ENCODE measurements at regions not wholly inside any gene's neighbourhood (a gene's known extent, or its start where the extent isn't known, plus 50 kb on each side); places are given as distances from the start of the nearest gene placed in this dataset.
"Not testable (repeated sequence)": the region's sequence is repeated elsewhere in the genome, so short reads cannot be mapped to it uniquely, and the experiment has no call there.

GRCh38 chr2:12456293-12457106, 260.2 kb upstream of the TRIB2 start:
- Histone ChIP-seq H3K9me3 (ENCODE audit: control insufficient read depth in 2 of 2, insufficient read depth in 1 of 2, low read depth in 1 of 2, low read length in 1 of 2) (no peaks in the 10 kb centered on the region), H3K27ac (ENCODE audit: low read depth in 1 of 3, low read length in 2 of 3) (peak overlapping the region in 2 of 3 donors; percentile 54 to 58), H3K36me3 (ENCODE audit: control insufficient read depth in 3 of 3, insufficient read depth in 2 of 3, low read depth in 1 of 3, low read length in 3 of 3) (no peaks in the 10 kb centered on the region), H3K4me1 (ENCODE audit: control insufficient read depth in 3 of 3, insufficient read depth in 2 of 3, low read depth in 1 of 3, low read length in 2 of 3) (peaks cover 0 to 14% (median 5%) of the 10 kb centered on the region in 3 donors), H3K27me3 (ENCODE audit: control insufficient read depth in 3 of 3, insufficient read depth in 3 of 3, low read length in 3 of 3) (no peaks in the 10 kb centered on the region), H3K4me3 (ENCODE audit: low read depth in 1 of 3, low read length in 3 of 3) (peak overlapping the region in 1 of 3 donors; percentile 11)
- FAIRE-seq (no peak), DNase-seq (peak; percentile 89)
- 6 to 19% (median 8%) methylated on average over 7 of the region's 7 CpGs for WGBS, 3 donors

- no peaks in the 10 kb centered on the region for H3K9me3 ChIP-seq (ENCODE audit: control insufficient read depth in 2 of 2, insufficient read depth in 1 of 2, low read depth in 1 of 2, low read length in 1 of 2)
- no peaks in the 10 kb centered on the region for H3K27me3 ChIP-seq (ENCODE audit: control insufficient read depth in 3 of 3, insufficient read depth in 3 of 3, low read length in 3 of 3)
- no peaks in the 10 kb centered on the region for H3K36me3 ChIP-seq (ENCODE audit: control insufficient read depth in 3 of 3, insufficient read depth in 2 of 3, low read depth in 1 of 3, low read length in 3 of 3)
- no peak overlapping the region for H3K4me3 ChIP-seq (ENCODE audit: low read depth in 1 of 3, low read length in 3 of 3)
- FAIRE-seq (no peak), DNase-seq (no peak)
- no peak overlapping the region for H3K27ac ChIP-seq (ENCODE audit: low read depth in 1 of 3, low read length in 2 of 3)
- H3K4me1 ChIP-seq (ENCODE audit: control insufficient read depth in 3 of 3, insufficient read depth in 2 of 3, low read depth in 1 of 3, low read length in 2 of 3): peaks cover 0 to 11% (median 5%) of the 10 kb centered on the region in 3 donors
- 83 to 94% (median 86%) methylated on average over 3 of the region's 3 CpGs for WGBS, 3 donors
Measured at GRCh38 chr2:12457831-12458230, 258.9 kb upstream of the TRIB2 start.

- Histone ChIP-seq H3K36me3 (ENCODE audit: control insufficient read depth in 3 of 3, insufficient read depth in 2 of 3, low read depth in 1 of 3, low read length in 3 of 3) (no peaks in the 10 kb centered on the region), H3K4me1 (ENCODE audit: control insufficient read depth in 3 of 3, insufficient read depth in 2 of 3, low read depth in 1 of 3, low read length in 2 of 3) (no peaks in the 10 kb centered on the region), H3K27me3 (ENCODE audit: control insufficient read depth in 3 of 3, insufficient read depth in 3 of 3, low read length in 3 of 3) (no peaks in the 10 kb centered on the region), H3K27ac (ENCODE audit: low read depth in 1 of 3, low read length in 2 of 3) (no peak overlapping the region), H3K9me3 (ENCODE audit: control insufficient read depth in 2 of 2, insufficient read depth in 1 of 2, low read depth in 1 of 2, low read length in 1 of 2) (no peaks in the 10 kb centered on the region), H3K4me3 (ENCODE audit: low read depth in 1 of 3, low read length in 3 of 3) (no peak overlapping the region)
- WGBS, 3 donors: 59 to 76% (median 60%) methylated on average over 5 of the region's 5 CpGs
- DNase-seq (peak in 1 of 2 donors; percentile 10), FAIRE-seq (no peak)
Measured at GRCh38 chr2:12463189-12463588, 253.5 kb upstream of the TRIB2 start.

- H3K36me3 ChIP-seq (ENCODE audit: control insufficient read depth in 3 of 3, insufficient read depth in 2 of 3, low read depth in 1 of 3, low read length in 3 of 3): no peaks in the 10 kb centered on the region
- H3K9me3 ChIP-seq (ENCODE audit: control insufficient read depth in 2 of 2, insufficient read depth in 1 of 2, low read depth in 1 of 2, low read length in 1 of 2): no peaks in the 10 kb centered on the region
- peak overlapping the region in 1 of 3 donors; percentile 31 for H3K27ac ChIP-seq (ENCODE audit: low read depth in 1 of 3, low read length in 2 of 3)
- no peaks in the 10 kb centered on the region for H3K27me3 ChIP-seq (ENCODE audit: control insufficient read depth in 3 of 3, insufficient read depth in 3 of 3, low read length in 3 of 3)
- FAIRE-seq (peak; percentile 36), DNase-seq (peak in 1 of 2 donors; percentile 14)
- no peaks in the 10 kb centered on the region for H3K4me1 ChIP-seq (ENCODE audit: control insufficient read depth in 3 of 3, insufficient read depth in 2 of 3, low read depth in 1 of 3, low read length in 2 of 3)
- WGBS, 3 donors: 15 to 61% (median 53%) methylated on average over 5 of the region's 5 CpGs
- no peak overlapping the region for H3K4me3 ChIP-seq (ENCODE audit: low read depth in 1 of 3, low read length in 3 of 3)
Measured at GRCh38 chr2:12465631-12466135, 251.1 kb upstream of the TRIB2 start.

- Histone ChIP-seq H3K4me1 (ENCODE audit: control insufficient read depth in 3 of 3, insufficient read depth in 2 of 3, low read depth in 1 of 3, low read length in 2 of 3) (no peaks in the 10 kb centered on the region), H3K27me3 (ENCODE audit: control insufficient read depth in 3 of 3, insufficient read depth in 3 of 3, low read length in 3 of 3) (no peaks in the 10 kb centered on the region), H3K27ac (ENCODE audit: low read depth in 1 of 3, low read length in 2 of 3) (no peak overlapping the region), H3K4me3 (ENCODE audit: low read depth in 1 of 3, low read length in 3 of 3) (no peak overlapping the region), H3K9me3 (ENCODE audit: control insufficient read depth in 2 of 2, insufficient read depth in 1 of 2, low read depth in 1 of 2, low read length in 1 of 2) (no peaks in the 10 kb centered on the region), H3K36me3 (ENCODE audit: control insufficient read depth in 3 of 3, insufficient read depth in 2 of 3, low read depth in 1 of 3, low read length in 3 of 3) (no peaks in the 10 kb centered on the region)
- WGBS, 3 donors: 93 to 95% (median 93%) methylated on average over 4 of the region's 4 CpGs
- no peak for DNase-seq
- FAIRE-seq: no peak
Measured at GRCh38 chr2:12467303-12467702, 249.4 kb upstream of the TRIB2 start.

GRCh38 chr2:12469141-12469561, 247.6 kb upstream of the TRIB2 start:
- FAIRE-seq: no peak
- Histone ChIP-seq H3K4me3 (ENCODE audit: low read depth in 1 of 3, low read length in 3 of 3) (no peak overlapping the region), H3K27me3 (ENCODE audit: control insufficient read depth in 3 of 3, insufficient read depth in 3 of 3, low read length in 3 of 3) (no peaks in the 10 kb centered on the region), H3K9me3 (ENCODE audit: control insufficient read depth in 2 of 2, insufficient read depth in 1 of 2, low read depth in 1 of 2, low read length in 1 of 2) (no peaks in the 10 kb centered on the region), H3K27ac (ENCODE audit: low read depth in 1 of 3, low read length in 2 of 3) (peak overlapping the region in 1 of 3 donors; percentile 10), H3K36me3 (ENCODE audit: control insufficient read depth in 3 of 3, insufficient read depth in 2 of 3, low read depth in 1 of 3, low read length in 3 of 3) (no peaks in the 10 kb centered on the region), H3K4me1 (ENCODE audit: control insufficient read depth in 3 of 3, insufficient read depth in 2 of 3, low read depth in 1 of 3, low read length in 2 of 3) (no peaks in the 10 kb centered on the region)
- no peak for DNase-seq
- WGBS, 3 donors: 68 to 92% (median 80%) methylated on average over 3 of the region's 3 CpGs

- not testable (repeated sequence) for H3K27me3 ChIP-seq (ENCODE audit: control insufficient read depth in 3 of 3, insufficient read depth in 3 of 3, low read length in 3 of 3); DNase-seq; FAIRE-seq; H3K9me3 ChIP-seq (ENCODE audit: control insufficient read depth in 2 of 2, insufficient read depth in 1 of 2, low read depth in 1 of 2, low read length in 1 of 2); H3K4me1 ChIP-seq (ENCODE audit: control insufficient read depth in 3 of 3, insufficient read depth in 2 of 3, low read depth in 1 of 3, low read length in 2 of 3); H3K4me3 ChIP-seq (ENCODE audit: low read depth in 1 of 3, low read length in 3 of 3); H3K36me3 ChIP-seq (ENCODE audit: control insufficient read depth in 3 of 3, insufficient read depth in 2 of 3, low read depth in 1 of 3, low read length in 3 of 3); H3K27ac ChIP-seq (ENCODE audit: low read depth in 1 of 3, low read length in 2 of 3)
Measured at GRCh38 chr2:12472265-12472664, 244.5 kb upstream of the TRIB2 start.

- H3K27me3 ChIP-seq (ENCODE audit: control insufficient read depth in 3 of 3, insufficient read depth in 3 of 3, low read length in 3 of 3): no peaks in the 10 kb centered on the region
- H3K9me3 ChIP-seq (ENCODE audit: control insufficient read depth in 2 of 2, insufficient read depth in 1 of 2, low read depth in 1 of 2, low read length in 1 of 2): no peaks in the 10 kb centered on the region
- no peak overlapping the region for H3K27ac ChIP-seq (ENCODE audit: low read depth in 1 of 3, low read length in 2 of 3)
- no peaks in the 10 kb centered on the region for H3K36me3 ChIP-seq (ENCODE audit: control insufficient read depth in 3 of 3, insufficient read depth in 2 of 3, low read depth in 1 of 3, low read length in 3 of 3)
- 78 to 82% (median 79%) methylated on average over 9 of the region's 9 CpGs for WGBS, 3 donors
- no peak overlapping the region for H3K4me3 ChIP-seq (ENCODE audit: low read depth in 1 of 3, low read length in 3 of 3)
- DNase-seq (peak in 1 of 2 donors; percentile 18), FAIRE-seq (no peak)
- no peaks in the 10 kb centered on the region for H3K4me1 ChIP-seq (ENCODE audit: control insufficient read depth in 3 of 3, insufficient read depth in 2 of 3, low read depth in 1 of 3, low read length in 2 of 3)
Measured at GRCh38 chr2:12478151-12479064, 238.3 kb upstream of the TRIB2 start.
